GM21723 (cell line): ENCODE measurements at regions not wholly inside any gene's neighbourhood (a gene's known extent, or its start where the extent isn't known, plus 50 kb on each side); places are given as distances from the start of the nearest gene placed in this dataset.

Experiments
- ATAC-seq: cut with Tn5 transposase; IDR thresholded peaks from one replicate; pipeline ENCODE4 v1.9.1; 2021; ENCODE audit warnings: mild to moderate bottlenecking, moderate library complexity; ENCODE audit not compliant: unreplicated experiment

DNA sequence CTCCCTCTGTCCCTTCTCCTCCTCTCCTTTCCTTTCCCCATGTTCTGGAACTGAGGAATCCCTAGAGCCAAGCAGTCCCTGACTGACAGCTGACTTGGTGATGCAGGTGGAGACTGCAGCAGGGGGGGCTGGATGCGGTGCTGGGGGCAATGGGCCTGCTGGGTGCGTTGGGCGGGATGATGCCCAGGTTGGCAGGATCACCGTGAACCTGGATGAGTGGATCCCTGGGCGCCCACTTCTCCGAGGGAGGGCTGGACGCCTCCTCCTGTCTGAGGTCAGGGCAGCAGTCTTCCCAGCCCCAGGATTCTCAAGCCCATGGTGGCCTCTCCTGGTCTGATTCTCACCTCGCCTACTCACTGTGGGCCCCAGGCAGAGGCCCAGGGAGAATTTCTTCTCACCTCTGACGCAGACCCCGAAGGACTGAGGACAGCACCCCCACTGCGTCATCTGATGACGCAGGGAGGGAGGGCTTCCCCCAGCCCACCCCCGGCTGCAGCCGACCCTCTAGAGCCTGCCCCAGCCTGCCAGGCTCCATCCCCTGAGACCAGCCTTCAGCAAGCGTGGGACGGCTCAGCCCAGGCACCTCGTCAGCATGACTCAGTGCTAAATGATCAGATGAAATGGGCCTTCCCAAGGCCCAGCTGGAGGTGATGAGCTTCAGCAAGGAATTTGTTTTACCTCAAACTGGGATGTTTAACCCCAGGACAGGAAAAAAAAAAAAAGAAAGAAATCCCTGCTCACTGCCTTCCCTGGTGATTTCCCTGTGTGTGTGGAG is 188.0 kb upstream of the TNRC6C start:
- no peak for ATAC-seq

DNA sequence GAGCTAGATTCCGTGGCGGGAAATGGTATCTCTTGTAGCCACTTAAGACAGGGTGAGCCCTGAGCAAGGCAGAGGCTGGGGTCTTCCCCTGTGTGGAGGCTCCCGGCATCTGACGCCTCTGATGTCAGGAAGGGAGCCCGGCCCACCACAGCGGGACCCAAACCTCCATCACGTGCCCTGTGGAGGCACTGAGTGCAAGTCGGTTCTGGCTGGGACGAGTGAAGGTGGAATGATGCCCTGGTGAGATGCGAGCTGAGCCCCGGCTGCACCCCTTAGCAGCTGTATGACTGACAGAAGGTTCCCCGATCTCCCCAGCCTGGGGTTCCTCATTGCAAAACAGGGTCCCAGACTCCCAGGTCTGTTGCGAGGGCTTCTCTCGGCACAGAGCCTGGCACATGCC is 187.4 kb upstream of the TNRC6C start:
- ATAC-seq = no peak

DNA sequence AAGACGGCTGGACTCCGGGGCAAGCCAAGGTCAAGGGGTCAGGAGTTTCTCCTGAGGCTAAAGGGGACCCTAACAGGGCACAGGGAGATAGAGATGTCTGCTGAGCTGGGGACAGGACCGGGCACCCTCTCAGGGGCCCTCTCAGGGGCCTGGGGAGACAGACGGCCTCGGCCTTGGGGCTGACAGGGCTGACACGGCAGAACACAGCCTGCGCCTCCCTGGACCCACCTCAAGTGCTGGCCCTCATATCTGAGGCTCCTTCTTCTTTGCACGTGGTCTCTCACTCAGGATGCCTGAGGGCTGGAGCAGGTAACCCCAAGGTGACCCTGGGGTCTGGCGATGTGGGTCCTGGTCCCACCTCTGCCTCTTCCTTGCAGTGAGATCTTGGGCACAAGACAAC is 186.9 kb upstream of the TNRC6C start:
- ATAC-seq = no peak

DNA sequence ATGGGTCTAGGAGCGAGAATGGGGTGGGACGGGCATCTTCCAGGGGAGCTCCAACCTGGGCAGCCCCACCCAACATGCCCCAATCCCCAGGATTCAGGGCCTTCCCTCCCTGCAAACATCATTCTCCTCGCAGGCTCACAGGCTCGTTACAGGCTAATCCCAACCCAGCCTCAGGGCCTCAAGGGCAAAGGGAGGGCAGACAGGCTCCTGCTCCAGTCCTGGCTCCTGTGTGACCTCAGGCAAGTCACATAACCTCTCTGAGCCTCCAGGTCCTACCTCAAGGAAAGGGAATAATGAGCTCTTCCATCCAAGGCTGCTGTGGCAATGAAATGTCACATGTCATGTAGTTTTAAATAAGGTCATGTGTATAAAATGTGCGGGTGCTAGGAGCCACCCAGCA is 186.5 kb upstream of the TNRC6C start:
- no peak for ATAC-seq

DNA sequence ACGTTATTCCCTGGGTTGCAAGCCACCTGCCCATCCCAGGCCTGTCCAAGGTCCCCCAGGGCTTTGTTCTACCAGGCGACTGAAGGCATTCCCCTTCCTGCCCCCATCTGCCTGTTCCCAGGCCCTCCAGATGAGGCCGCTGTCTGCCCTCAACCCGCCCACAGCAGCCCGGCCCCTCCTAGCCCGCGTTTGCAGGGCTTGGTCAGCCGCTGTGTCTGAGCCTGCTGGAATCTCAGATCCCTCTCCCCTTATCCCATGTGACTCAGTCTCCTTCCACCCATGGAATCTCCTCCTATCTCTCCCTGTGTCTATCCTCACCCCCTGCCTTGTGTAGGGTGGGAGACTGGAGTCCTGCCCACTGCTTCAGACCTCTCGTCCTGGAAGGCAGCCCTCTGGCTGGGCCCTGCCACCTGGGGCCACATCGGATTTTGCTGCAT is 186.0 kb upstream of the TNRC6C start:
- ATAC-seq = no peak

DNA sequence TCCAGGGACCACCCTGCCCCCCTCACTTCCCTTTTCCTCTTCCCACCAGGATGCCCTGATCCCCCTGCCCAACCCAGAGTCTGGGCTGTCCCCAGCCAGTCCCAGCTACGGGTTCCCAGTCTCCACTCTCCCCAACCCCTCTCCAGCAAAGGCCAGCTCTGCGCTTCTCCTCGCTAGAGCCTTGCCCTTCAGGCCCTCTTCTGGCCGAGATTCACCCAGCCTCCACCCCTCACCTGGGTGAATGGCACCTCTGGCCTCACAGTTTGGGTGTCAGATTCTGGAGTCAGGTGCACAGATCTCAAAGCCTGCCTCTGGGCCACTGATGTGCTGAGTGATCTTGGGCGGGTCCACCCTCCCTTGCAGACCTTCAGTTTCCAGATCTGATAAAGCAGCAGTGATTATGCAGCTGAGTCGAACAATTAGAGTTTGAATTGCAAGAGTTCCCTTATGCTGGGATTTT is 185.6 kb upstream of the TNRC6C start:
- ATAC-seq = no peak

DNA sequence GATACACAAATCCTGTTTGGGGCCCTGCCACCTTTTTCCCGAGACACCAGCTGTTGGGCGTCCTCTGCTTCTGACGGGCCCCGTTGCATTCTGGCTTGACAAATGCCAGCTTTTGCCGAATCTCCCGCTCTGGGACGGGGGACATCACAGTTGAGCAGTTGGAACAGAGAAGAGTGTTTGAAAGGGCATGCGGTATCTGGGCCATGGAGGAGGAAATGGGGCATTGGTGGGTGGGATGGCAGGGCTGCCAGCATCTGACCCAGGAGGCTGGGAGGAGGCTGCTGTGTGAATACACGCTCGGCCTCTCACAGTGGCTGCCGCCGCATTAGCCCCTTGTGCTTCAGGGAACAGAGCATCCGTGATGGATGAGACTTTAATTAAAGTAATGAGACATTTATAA is 184.3 kb upstream of the TNRC6C start:
- ATAC-seq = no peak

DNA sequence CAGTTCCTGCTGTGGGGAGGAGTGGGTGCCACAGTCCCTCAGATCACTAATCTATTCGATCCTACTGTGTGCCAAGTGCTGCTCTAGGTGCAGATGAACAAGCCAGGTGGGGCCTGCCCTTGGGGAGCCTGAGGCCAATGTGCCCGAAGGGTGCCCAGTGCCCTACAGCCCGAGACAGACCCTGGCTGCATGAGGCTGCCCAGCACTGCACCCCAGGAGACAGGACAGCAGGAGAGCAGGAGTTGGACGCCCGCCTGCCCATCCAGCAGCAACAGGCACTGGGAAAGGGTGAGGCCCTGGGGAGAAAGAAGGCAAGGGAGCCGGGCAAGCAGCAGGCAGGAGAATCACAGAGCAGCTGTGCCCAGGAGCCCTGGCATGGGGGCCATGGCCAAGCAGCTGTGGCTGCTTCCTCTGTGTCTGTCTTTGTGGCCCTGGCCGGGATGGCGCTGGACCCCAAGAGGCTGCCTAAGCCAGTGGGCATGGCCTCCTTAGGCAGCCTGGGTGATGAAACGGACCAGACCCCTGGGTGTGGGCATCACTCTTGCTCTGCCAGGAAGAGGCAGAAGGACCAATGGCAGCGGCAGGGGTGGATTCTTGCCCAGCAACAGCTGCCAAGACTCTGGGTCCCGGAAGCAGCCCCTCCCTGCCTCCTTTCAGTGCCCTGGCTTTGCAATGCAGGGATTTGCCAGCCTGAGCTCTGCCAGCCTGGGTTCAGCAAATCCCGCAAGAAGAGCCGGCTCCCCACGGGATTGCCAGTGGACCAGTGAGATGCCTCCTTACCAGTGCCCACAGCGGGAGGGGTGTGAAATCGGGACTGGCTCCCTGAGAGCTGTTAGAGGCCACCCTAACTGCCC is 179.6 kb upstream of the TNRC6C start:
- ATAC-seq = no peak

DNA sequence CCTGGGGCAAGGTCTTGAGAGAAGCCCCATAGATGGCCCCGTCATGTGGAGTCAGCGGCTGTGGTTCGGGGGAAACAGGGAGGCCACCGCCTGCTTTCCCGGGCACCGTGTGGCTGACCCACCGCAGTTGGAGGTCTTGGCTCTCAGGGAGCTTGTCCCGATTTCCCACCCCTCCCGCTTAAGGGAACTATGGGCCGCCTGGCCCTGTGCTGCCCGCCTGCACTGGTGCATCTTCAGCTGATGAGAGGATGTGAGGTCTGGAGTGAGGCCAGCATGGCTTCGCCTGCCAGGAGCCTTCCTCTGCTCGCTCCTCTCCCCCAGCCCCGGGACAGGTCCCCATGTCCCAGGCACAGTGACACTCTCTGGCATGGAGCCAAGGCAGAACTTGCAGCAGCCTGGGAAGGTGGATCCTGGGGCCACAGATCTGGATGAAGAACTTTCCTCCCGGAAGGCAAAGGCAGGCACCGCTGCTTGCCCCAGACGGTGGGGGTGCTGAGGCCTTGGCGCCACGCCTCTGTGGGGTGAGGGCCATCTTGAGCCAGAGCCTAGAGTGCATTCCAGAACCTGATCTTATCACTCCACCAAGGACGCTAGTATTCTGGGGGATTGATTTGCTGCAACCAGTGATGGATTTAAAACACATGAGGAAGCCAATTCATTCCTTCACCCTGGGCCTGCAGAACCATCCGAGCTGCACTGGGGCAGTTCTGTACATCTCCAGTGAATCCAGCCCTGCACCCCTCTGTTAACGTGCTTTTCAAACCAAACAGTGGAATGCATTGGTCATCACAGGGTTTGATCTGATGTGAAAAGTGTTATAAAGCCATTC is 178.6 kb upstream of the TNRC6C start:
- ATAC-seq = no peak

DNA sequence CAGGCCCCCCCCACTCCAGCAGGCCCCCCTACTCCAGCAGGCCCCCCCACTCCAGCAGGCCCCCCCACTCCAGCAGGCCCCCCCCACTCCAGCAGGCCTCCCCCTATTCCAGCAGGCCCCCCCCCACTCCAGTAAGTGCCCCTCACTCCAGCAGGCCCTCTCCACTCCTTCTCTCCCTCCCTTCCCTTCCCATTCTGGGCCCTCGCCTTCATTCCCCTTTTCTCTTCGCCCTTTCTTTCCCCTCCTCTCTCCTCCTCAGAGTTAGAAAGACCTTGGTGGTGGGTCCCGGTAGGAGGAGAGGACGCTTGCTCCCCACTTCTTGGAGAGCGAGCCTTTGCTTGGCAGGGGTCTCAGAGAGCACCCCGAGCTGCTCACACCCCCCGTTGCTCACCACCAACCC is 177.0 kb upstream of the TNRC6C start:
- no peak for ATAC-seq

DNA sequence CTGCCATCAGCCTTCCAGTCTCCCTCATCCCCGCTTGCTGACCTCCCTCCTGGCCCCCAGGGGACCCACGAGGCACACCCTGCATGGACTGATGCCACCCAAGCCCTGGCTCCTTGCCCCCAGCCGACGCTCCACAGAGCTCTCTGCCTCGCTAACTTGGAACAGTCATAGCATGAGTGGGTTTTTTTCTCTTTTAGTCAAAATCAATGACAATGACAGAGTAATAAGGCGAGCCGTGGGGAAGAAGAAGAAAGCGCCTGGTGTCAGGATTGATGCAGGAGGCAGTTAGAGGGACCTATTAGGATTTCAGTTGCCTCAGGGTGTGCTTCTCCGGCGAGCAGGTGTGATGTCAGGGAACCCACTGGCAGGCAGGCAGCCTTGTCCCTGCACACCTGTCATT is 176.3 kb upstream of the TNRC6C start:
- no peak for ATAC-seq

DNA sequence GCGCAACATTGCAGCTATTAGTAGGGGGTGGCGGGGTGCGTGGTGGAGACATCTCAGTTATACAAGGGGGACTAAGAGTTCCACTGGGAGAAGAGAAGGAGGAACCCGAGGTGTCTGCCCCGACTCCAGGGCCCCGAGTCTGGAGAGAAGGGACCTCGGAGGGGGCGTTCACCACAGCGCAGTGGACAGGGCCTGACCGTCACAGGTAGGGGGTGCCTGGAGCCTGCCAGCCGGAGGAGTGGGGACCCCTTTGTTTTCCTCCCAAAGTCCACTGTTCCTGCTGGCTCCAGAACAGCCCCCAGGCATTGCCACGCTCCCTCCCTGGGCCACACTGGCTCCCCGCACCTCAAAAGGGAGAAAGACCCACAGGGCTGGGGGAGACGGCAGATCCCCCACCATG is 175.9 kb upstream of the TNRC6C start:
- ATAC-seq = no peak

DNA sequence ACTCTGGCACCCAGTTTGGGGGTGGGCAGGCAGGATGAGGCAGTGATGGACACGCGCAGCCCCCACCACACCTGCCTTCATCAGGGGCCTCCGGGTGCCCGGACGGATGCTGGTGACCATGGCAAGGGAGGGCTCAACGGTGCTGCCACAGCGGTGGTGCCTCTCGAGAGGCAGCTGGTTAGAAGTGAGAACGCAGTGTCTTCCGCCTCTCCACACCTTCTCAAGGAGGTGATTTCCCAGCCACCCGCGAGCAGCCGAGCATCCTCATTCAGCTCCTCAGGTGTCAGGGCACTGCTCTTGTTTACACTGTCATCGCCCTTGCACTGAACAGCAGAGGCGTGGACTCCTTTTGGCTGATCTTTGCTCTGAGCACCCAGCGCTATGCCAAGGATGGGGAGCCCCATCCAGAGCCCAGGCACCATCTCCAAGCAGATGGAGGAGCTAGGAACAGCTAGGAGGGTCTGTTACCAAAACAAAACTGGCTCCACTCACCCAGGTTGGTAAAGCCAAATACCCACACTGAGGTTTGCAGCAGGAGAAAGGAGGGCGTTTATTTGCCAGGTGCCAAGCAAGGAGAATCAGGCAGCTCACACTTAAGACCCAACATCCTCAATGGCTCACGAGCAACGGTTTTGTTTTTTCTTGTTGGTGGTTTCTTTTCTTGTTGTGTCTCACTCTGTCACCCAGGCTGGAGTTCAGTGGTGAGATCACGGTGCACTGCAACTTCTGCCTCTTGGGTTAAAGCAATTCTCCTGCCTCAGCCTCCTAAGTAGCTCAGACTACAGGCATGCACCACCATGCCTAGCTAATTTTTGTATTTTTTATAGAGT is 174.3 kb upstream of the TNRC6C start:
- ATAC-seq = no peak

DNA sequence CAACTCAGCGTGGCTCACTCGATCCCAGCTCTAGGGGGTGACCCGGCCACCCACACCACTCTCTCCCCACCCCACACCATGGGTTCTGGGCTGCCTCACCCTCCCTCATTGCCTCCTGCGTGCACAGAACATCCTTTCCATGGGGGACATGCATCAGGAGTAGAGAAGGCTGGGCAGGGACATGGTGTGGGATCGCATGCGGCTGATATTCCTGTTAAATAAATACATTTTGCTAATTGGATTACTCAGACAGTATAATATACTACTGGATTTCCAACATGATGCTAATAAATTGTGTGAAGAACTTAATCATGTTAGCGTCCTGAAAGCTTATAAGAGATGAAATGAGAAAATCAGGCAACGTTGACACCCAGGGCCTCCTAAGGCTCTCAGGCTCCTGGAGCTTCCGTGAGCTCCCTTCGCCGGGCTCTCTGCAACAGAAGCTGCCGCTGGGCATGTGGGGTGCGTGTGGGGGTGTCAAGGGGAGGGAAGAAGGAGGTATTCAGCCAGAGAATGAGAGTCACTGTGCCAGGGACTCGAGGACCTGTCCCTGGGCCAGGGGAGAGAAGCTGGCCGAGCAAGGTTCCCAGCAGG is 173.1 kb upstream of the TNRC6C start:
- ATAC-seq = no peak

DNA sequence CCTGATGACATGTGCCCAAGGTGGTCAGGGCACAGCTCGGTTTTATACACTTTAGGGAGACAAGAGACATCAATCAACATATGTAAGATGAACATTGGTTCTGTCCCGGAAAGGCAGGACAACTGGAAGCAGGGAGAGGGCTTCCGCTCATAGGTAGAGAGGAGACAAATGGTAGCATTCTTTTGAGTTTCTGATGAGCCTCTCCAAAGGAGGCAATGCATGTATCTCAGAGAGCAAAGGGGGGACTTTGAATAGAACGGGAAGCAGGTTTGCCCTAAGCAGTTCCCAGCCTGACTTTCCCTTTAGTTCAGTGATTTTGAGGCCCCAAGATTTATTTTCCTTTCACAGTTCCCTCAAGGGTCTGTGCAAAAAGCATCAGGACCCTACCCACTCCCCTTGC is 172.4 kb upstream of the TNRC6C start:
- ATAC-seq = no peak

DNA sequence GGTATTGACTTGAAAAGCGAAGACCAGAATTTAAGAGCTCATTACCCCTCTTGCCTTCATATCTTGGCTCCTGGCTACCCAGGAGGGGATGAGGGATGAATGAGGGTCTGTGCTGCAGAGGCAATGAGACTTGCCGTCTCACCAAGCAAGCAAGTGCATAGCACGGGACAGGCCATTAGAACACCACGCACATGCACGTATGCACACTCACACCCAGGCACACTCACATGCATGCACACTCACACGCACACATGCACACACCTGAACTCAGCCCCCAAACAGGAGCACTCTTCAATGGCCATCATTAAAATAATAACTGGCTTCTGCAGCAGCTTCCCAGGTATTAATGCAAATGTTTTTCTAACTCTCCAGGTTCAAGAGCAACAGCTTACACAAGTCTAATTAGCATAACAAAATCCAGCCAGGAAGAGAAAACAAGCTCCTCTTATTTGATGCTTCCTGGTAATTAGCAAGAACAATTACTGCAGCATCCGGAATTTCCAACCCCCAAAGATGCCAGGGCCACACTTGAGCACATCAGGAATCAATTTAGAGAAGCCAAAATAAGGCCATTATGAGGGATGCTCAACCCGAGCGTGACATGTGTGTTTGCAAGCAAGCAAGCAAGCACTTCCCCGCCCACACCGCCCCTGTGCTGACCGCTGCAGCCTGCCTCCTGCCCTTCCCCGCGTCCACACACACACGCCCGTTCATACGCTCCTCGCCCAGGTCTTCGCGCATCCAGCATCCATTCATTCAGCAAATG is 171.6 kb upstream of the TNRC6C start:
- no peak for ATAC-seq

DNA sequence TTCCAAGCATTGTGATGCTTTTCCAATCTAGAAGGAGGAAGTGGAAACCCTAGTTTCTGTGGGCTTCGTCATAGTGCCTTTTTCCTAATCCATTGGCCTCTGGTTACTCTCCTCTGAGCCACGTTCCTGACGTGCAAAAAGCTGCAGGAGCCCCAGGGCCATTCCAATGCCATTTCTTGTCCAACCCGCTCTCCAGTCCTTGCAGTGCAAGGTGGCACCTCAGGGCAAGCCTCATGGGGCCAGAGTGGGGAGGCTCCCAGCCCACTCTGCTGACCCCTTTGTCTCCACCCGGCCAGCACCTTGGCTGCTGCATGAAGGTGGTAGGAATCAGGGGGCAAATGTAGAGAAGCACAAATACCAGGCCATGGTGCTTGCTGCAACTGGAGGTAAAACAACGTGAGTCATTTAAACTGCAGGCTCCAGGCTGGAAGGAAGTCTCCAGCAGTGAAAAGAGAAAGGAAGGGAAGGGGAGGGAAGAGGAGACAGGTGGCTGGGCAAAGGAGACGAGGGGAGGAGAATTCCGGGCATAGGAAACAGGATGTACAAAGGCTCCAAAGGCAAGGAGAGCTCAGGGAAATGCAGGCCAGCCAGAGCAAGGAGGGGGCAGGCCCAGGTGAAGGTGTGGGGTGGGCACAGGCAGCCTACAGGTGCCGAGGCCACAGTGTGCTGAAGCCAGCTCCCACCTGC is 168.2 kb upstream of the TNRC6C start:
- no peak for ATAC-seq

DNA sequence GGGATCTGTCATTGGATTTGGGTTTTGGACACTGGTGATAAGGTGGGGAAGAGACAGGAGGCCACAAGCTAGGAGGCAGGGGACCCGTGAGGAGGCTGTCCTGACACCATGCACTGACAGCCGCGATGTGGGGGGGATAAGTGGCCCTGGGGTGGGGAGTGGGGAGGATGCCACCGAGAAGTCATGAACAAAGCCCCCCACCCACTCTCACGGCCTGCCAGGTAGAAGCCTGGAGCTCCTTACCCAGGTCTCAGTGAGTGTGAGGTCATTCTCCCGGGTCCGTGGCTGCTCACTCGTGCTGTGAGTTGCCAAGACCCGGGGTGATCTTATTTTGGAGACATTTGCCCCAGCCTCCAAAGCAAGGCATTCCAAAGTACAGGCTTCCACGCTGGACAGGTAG is 165.9 kb upstream of the TNRC6C start:
- ATAC-seq = no peak
